Gastrocnemius medialis (tissue), 4 donors: ENCODE measurements at regions not wholly inside any gene's neighbourhood (a gene's known extent, or its start where the extent isn't known, plus 50 kb on each side); places are given as distances from the start of the nearest gene placed in this dataset.

Experiments
- CTCF ChIP-seq, 5 experiments: fragments of 450-650 bp in 3 of 5; fragments of 200-600 bp in 2 of 5; sonication (generic) in 2 of 5; IDR thresholded peaks in 4 of 5; conservative IDR thresholded peaks in 1 of 5; 1 replicate in 4 of 5; 2 replicates in 1 of 5; pipeline ENCODE4 v1.5.1; 2016 to 2019; ENCODE audit warnings: antibody characterized with exemption in 5 of 5, mild to moderate bottlenecking in 3 of 5, moderate library complexity in 3 of 5
- POLR2A ChIP-seq, 2 donors: fragments of 450-650 bp; IDR thresholded peaks; one replicate each; pipeline ENCODE4 v1.6.1; 2017; ENCODE audit warnings: antibody characterized with exemption in 2 of 2, mild to moderate bottlenecking in 2 of 2, moderate library complexity in 2 of 2

- TF ChIP-seq POLR2A (IDR thresholded peaks at IDR 0.05), result no peak
- TF ChIP-seq CTCF (IDR thresholded peaks at IDR 0.05 in 4 of 5, conservative IDR thresholded peaks at IDR 0.05 in 1 of 5), result no peak
Observed at GRCh38 chr13:54563286-54563685, 1534.7 kb downstream of the OLFM4 start.
